Endodermal cell (in vitro differentiated cells): ENCODE measurements at regions not wholly inside any gene's neighbourhood (a gene's known extent, or its start where the extent isn't known, plus 50 kb on each side); places are given as distances from the start of the nearest gene placed in this dataset.
A peak's percentile ranks its signal among the peaks of the same experiment; 100 is the strongest.

ENCODE experiments used
- DNase-seq: peaks from one replicate; pipeline ENCODE4 v3.0.0-alpha.2; 2017
- H3K27ac ChIP-seq: 2 replicates; pipeline ENCODE4 v1.5.1; 2013; ENCODE audit warnings: mild to moderate bottlenecking, low read depth, low read length, moderate library complexity
- H3K27me3 ChIP-seq: 2 replicates; pipeline ENCODE4 v1.6.1; 2013; ENCODE audit warnings: mild to moderate bottlenecking, low read length, moderate library complexity; ENCODE audit not compliant: insufficient read depth, control insufficient read depth, poor library complexity, severe bottlenecking
- H3K36me3 ChIP-seq: 2 replicates; pipeline ENCODE4 v1.7.0; 2013; ENCODE audit warnings: mild to moderate bottlenecking, low read length, moderate library complexity; ENCODE audit not compliant: control insufficient read depth, insufficient read depth
- H3K4me1 ChIP-seq: one replicate; pipeline ENCODE4 v1.7.0; 2013; ENCODE audit warnings: low read length; ENCODE audit not compliant: control insufficient read depth, insufficient read depth
- H3K4me3 ChIP-seq: 2 replicates; pipeline ENCODE4 v1.5.1; 2013; ENCODE audit warnings: mild to moderate bottlenecking, low read length, moderate library complexity
- H3K9ac ChIP-seq: 2 replicates; pipeline ENCODE4 v1.6.1; 2013; ENCODE audit warnings: mild to moderate bottlenecking, low read length, moderate library complexity; ENCODE audit not compliant: poor library complexity, severe bottlenecking; ENCODE audit errors: extremely low read depth
- H3K9me3 ChIP-seq: 2 replicates; pipeline ENCODE4 v1.6.1; 2013; ENCODE audit warnings: mild to moderate bottlenecking, low read length, moderate library complexity; ENCODE audit not compliant: control insufficient read depth
- H3K27ac Mint-ChIP-seq: 2 replicates; pipeline ENCODE4 v1.8.0; 2020; ENCODE audit warnings: mixed read lengths
- H3K27me3 Mint-ChIP-seq: 2 replicates; pipeline ENCODE4 v1.8.0; 2021; ENCODE audit warnings: mild to moderate bottlenecking, mixed read lengths; ENCODE audit not compliant: insufficient read depth
- H3K36me3 Mint-ChIP-seq: 2 replicates; pipeline ENCODE4 v1.8.0; 2020; ENCODE audit warnings: low read depth, mixed read lengths
- H3K4me1 Mint-ChIP-seq: 2 replicates; pipeline ENCODE4 v1.8.0; 2020; ENCODE audit warnings: mixed read lengths
- H3K4me3 Mint-ChIP-seq: 2 replicates; pipeline ENCODE4 v1.8.0; 2020; ENCODE audit warnings: mild to moderate bottlenecking, moderate library complexity, mixed read lengths
- H3K9me3 Mint-ChIP-seq: 2 replicates; pipeline ENCODE4 v1.8.0; 2020; ENCODE audit warnings: mild to moderate bottlenecking, mixed read lengths
- WGBS, 2 experiments: methylation state at CpG; one replicate each; pipeline versions ENCODE4 v1.1.5 to v1.1.7; 2013; ENCODE audit warnings: missing lambda C conversion rate in 2 of 2, mixed read lengths in 1 of 2; ENCODE audit not compliant: insufficient coverage in 1 of 2, insufficient read length in 1 of 2; 5-methylcytosine and 5-hydroxymethylcytosine counted together
- TF ChIP-seq, protein P1 (sequence below): fragments of 200-600 bp; sonication (generic); conservative IDR thresholded peaks from 2 replicates; pipeline ENCODE4 v1.5.0; 2021; ENCODE audit warnings: antibody characterized with exemption, mild to moderate bottlenecking

DNA sequence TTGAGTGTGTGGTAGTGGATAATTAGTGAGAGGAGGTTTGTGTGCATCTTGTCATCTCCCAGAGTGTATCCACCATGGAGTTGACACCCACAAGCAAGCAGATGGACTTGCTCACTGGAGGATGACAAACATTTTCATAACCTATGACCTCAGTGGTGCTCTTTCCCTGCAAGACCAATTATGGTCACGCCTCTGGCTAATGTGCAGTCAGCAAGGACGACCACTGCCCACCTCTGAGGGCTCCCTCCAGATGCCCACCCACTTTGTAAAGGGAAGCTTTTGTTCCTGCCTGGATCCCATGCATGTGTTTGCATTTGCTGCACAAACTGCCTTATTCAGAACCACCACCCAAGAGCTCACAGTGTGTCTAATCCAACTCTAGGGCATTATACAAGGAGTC is 982.8 kb downstream of the TMEM121 start:
- Histone ChIP-seq H3K36me3 (no peaks in the 10 kb centered on the region), H3K9me3 (peaks cover 91% of the 10 kb centered on the region), H3K4me3 (peak overlapping the region; percentile 12), H3K9ac (no peak overlapping the region), H3K4me1 (no peaks in the 10 kb centered on the region), H3K27ac (no peak overlapping the region), H3K27me3 (no peaks in the 10 kb centered on the region)
- Mint-ChIP-seq H3K27me3 (no peaks in the 10 kb centered on the region), H3K27ac (no peak overlapping the region), H3K36me3 (no peaks in the 10 kb centered on the region), H3K9me3 (peaks cover 100% of the 10 kb centered on the region), H3K4me1 (no peaks in the 10 kb centered on the region), H3K4me3 (no peak overlapping the region)
- WGBS, 2 experiments = 34 to 38% methylated on average over 2 of the region's 2 CpGs
- TF ChIP-seq, protein P1, sequence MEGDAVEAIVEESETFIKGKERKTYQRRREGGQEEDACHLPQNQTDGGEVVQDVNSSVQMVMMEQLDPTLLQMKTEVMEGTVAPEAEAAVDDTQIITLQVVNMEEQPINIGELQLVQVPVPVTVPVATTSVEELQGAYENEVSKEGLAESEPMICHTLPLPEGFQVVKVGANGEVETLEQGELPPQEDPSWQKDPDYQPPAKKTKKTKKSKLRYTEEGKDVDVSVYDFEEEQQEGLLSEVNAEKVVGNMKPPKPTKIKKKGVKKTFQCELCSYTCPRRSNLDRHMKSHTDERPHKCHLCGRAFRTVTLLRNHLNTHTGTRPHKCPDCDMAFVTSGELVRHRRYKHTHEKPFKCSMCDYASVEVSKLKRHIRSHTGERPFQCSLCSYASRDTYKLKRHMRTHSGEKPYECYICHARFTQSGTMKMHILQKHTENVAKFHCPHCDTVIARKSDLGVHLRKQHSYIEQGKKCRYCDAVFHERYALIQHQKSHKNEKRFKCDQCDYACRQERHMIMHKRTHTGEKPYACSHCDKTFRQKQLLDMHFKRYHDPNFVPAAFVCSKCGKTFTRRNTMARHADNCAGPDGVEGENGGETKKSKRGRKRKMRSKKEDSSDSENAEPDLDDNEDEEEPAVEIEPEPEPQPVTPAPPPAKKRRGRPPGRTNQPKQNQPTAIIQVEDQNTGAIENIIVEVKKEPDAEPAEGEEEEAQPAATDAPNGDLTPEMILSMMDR = no peak
- DNase-seq = no peak

DNA sequence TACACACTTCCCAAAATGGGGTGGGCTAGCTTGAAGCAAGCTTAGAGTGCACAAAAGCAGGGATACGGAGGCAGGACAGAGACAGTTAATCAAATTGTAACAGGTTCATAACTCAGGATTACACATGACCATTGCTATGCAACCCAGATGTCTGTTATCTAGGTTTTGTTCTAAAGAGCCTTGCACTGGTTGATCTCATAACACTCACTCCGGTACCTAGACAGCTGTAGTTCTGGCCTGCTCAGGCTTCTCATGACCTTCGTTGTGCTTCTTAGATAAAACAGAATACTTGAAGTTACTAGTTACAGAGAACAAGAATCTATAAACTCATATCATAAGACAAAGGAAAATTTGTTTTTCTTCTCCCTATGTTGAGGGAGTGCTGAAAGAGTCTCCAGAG is 983.4 kb downstream of the TMEM121 start:
- no peaks in the 10 kb centered on the region for H3K36me3 ChIP-seq
- peaks cover 91% of the 10 kb centered on the region for H3K9me3 ChIP-seq
- Mint-ChIP-seq H3K36me3 (no peaks in the 10 kb centered on the region), H3K27me3 (no peaks in the 10 kb centered on the region), H3K9me3 (peaks cover 100% of the 10 kb centered on the region), H3K4me3 (no peak overlapping the region), H3K4me1 (no peaks in the 10 kb centered on the region), H3K27ac (no peak overlapping the region)
- TF ChIP-seq, protein P1 = no peak
- 69 to 83% methylated on average over 1 to 3 of the region's 3 CpGs for WGBS, 2 experiments
- DNase-seq = no peak
- no peak overlapping the region for H3K4me3 ChIP-seq
- H3K27me3 ChIP-seq = no peaks in the 10 kb centered on the region
- H3K27ac ChIP-seq = no peak overlapping the region
- no peak overlapping the region for H3K9ac ChIP-seq
- H3K4me1 ChIP-seq = no peaks in the 10 kb centered on the region

DNA sequence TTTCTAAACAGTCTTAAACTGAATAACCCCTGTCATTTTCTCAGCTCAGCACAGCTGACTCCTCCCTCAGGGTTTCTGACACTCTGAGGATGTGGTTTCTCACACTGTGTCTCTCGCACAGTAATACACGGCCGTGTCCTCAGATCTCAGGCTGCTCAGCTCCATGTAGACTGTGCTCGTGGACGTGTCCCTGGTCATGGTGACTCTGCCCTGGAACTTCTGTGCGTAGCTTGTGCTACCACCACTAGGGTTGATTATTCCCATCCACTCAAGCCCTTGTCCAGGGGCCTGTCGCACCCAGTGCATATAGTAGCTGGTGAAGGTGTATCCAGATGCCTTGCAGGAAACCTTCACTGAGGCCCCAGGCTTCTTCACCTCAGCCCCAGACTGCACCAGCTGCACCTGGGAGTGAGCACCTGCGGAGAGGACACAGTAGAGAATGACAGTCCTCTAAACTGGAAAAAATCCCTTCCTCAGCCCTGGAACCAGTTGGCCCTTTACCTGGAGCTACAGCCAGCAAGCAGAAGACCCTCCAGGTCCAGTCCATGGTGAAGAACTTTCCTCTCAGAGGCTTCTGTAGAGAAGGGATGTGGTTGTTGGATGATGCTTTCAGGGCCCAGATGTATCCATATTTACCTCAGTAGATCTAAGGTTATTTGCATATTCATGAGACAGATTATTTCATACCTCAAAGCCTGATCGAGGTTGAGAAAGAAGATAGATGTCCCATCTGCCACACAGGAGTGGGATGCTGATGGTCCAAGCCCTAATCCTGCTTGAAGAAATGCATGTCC is 984.8 kb downstream of the TMEM121 start:
- no peaks in the 10 kb centered on the region for H3K27me3 ChIP-seq
- H3K4me3 ChIP-seq = no peak overlapping the region
- Mint-ChIP-seq H3K36me3 (no peaks in the 10 kb centered on the region), H3K27ac (no peak overlapping the region), H3K4me1 (no peaks in the 10 kb centered on the region), H3K4me3 (no peak overlapping the region), H3K9me3 (peaks cover 100% of the 10 kb centered on the region), H3K27me3 (no peaks in the 10 kb centered on the region)
- H3K4me1 ChIP-seq = no peaks in the 10 kb centered on the region
- DNase-seq = no peak
- peaks cover 95% of the 10 kb centered on the region for H3K9me3 ChIP-seq
- no peak overlapping the region for H3K9ac ChIP-seq
- whole genome bisulfite sequencing, 2 experiments = 77 to 81% methylated on average over 5 to 9 of the region's 9 CpGs
- H3K27ac ChIP-seq = no peak overlapping the region
- no peaks in the 10 kb centered on the region for H3K36me3 ChIP-seq
- TF ChIP-seq, protein P1 = no peak
